AG10803 (cell line): ENCODE measurements at regions not wholly inside any gene's neighbourhood (a gene's known extent, or its start where the extent isn't known, plus 50 kb on each side); places are given as distances from the start of the nearest gene placed in this dataset.
"Not testable (repeated sequence)": the region's sequence is repeated elsewhere in the genome, so short reads cannot be mapped to it uniquely, and the experiment has no call there.

Experiments
- DNase-seq: peaks from one replicate; pipeline ENCODE4 v3.0.0; 2010; ENCODE audit warnings: low read depth
- H3K4me3 ChIP-seq: 2 replicates; pipeline ENCODE4 v1.5.1; 2011; ENCODE audit warnings: mild to moderate bottlenecking, low read length, control low read depth
- CTCF ChIP-seq: conservative IDR thresholded peaks from 2 replicates; pipeline ENCODE4 v1.5.1; 2011; ENCODE audit warnings: mild to moderate bottlenecking, low read length, control low read depth, inconsistent platforms

- no peak for DNase-seq
- no peak overlapping the region for H3K4me3 ChIP-seq
- TF ChIP-seq CTCF, result no peak
These were observed 281.8 kb upstream of the PLD5 start for GRCh38 chr1:242806324-242806723.

GRCh38 chr1:242805360-242805759, 280.9 kb upstream of the PLD5 start:
- H3K4me3 ChIP-seq, DNase-seq: not testable (repeated sequence)

GRCh38 chr1:242802973-242803372, 278.5 kb upstream of the PLD5 start:
- TF ChIP-seq CTCF, result no peak
- no peak overlapping the region for H3K4me3 ChIP-seq
- DNase-seq, result no peak

- no peak overlapping the region for H3K4me3 ChIP-seq
- no peak for DNase-seq
- TF ChIP-seq CTCF, result no peak
These were observed 276.0 kb upstream of the PLD5 start for GRCh38 chr1:242800521-242800920.

- no peak overlapping the region for H3K4me3 ChIP-seq
- DNase-seq, result no peak
- no peak for TF ChIP-seq CTCF
These were observed 273.4 kb upstream of the PLD5 start for GRCh38 chr1:242797856-242798255.

- DNase-seq, result no peak
- H3K4me3 ChIP-seq, result no peak overlapping the region
- no peak for TF ChIP-seq CTCF
These were observed 264.3 kb upstream of the PLD5 start for GRCh38 chr1:242788771-242789170.

GRCh38 chr1:242787968-242788367, 263.5 kb upstream of the PLD5 start:
- no peak for DNase-seq

More at GRCh38 chr1:242787968-242788367, 263.5 kb upstream of the PLD5 start:
- no peak for TF ChIP-seq CTCF
- H3K4me3 ChIP-seq, result no peak overlapping the region
